H9 (cell line): ENCODE measurements at regions not wholly inside any gene's neighbourhood (a gene's known extent, or its start where the extent isn't known, plus 50 kb on each side); places are given as distances from the start of the nearest gene placed in this dataset.

Experiments used
- DNase-seq: peaks from one replicate; pipeline ENCODE4 v3.0.0-alpha.2; 2017
- H2AFZ ChIP-seq: one replicate; pipeline ENCODE4 v1.6.1; 2013; ENCODE audit warnings: mild to moderate bottlenecking, low read length, control low read depth, moderate library complexity
- H2AK5ac ChIP-seq: 2 replicates; pipeline ENCODE4 v1.6.1; 2013; ENCODE audit warnings: low read length, control low read depth, mixed read lengths; ENCODE audit not compliant: insufficient read length
- H2BK120ac ChIP-seq: one replicate; pipeline ENCODE4 v1.6.1; 2013; ENCODE audit warnings: low read depth, mild to moderate bottlenecking, low read length, control low read depth, inconsistent platforms; ENCODE audit not compliant: poor library complexity, severe bottlenecking
- H2BK12ac ChIP-seq: 2 replicates; pipeline ENCODE4 v1.6.1; 2013; ENCODE audit warnings: low read length, control low read depth, mixed read lengths, low read depth; ENCODE audit not compliant: insufficient read length
- H2BK15ac ChIP-seq: 2 replicates; pipeline ENCODE4 v1.6.1; 2013; ENCODE audit warnings: low read depth, low read length, control low read depth
- H2BK20ac ChIP-seq: one replicate; pipeline ENCODE4 v1.6.1; 2013; ENCODE audit warnings: low read depth, mild to moderate bottlenecking, low read length, control low read depth, inconsistent platforms; ENCODE audit not compliant: poor library complexity, severe bottlenecking
- H2BK5ac ChIP-seq: 2 replicates; pipeline ENCODE4 v1.6.1; 2013; ENCODE audit warnings: low read length, control low read depth, mixed read lengths; ENCODE audit not compliant: insufficient read length
- H3K14ac ChIP-seq: 2 replicates; pipeline ENCODE4 v1.6.1; 2013; ENCODE audit warnings: low read length, control low read depth; ENCODE audit not compliant: insufficient read depth
- H3K18ac ChIP-seq: 2 replicates; pipeline ENCODE4 v1.6.1; 2013; ENCODE audit warnings: low read depth, mild to moderate bottlenecking, mixed read lengths, low read length, control low read depth; ENCODE audit not compliant: insufficient read length
- H3K23ac ChIP-seq: 2 replicates; pipeline ENCODE4 v1.6.1; 2013; ENCODE audit warnings: low read length, control low read depth, mixed read lengths, low read depth; ENCODE audit not compliant: insufficient read length
- H3K23me2 ChIP-seq: 2 replicates; pipeline ENCODE4 v1.6.1; 2013; ENCODE audit warnings: low read depth, mild to moderate bottlenecking, mixed read lengths, low read length, control low read depth; ENCODE audit not compliant: insufficient read length, poor library complexity, severe bottlenecking
- H3K27ac ChIP-seq: 2 replicates; pipeline ENCODE4 v1.5.1; 2013; ENCODE audit warnings: low read length, control low read depth, mixed read lengths, low read depth; ENCODE audit not compliant: insufficient read length
- H3K27me3 ChIP-seq: 2 replicates; pipeline ENCODE4 v1.6.1; 2013; ENCODE audit warnings: low read length, control low read depth, inconsistent platforms; ENCODE audit not compliant: insufficient read depth
- H3K4ac ChIP-seq: 2 replicates; pipeline ENCODE4 v1.6.1; 2013; ENCODE audit warnings: low read depth, mild to moderate bottlenecking, control low read depth, inconsistent platforms, low read length, moderate library complexity
- H3K4me1 ChIP-seq: 2 replicates; pipeline ENCODE4 v1.6.1; 2013; ENCODE audit warnings: low read length, control low read depth, inconsistent platforms; ENCODE audit not compliant: insufficient read depth
- H3K4me2 ChIP-seq: 2 replicates; pipeline ENCODE4 v1.6.1; 2013; ENCODE audit warnings: low read length, control low read depth, mixed read lengths; ENCODE audit not compliant: insufficient read length, insufficient read depth
- H3K56ac ChIP-seq: 2 replicates; pipeline ENCODE4 v1.6.1; 2013; ENCODE audit warnings: low read depth, mild to moderate bottlenecking, mixed read lengths, low read length, control low read depth; ENCODE audit not compliant: insufficient read length
- H3K79me1 ChIP-seq: 2 replicates; pipeline ENCODE4 v1.6.1; 2013; ENCODE audit warnings: low read depth, mild to moderate bottlenecking, moderate library complexity, low read length, control low read depth, inconsistent platforms; ENCODE audit not compliant: insufficient read depth, poor library complexity, severe bottlenecking
- H3K79me2 ChIP-seq: 2 replicates; pipeline ENCODE4 v1.6.1; 2013; ENCODE audit warnings: low read length, control low read depth, inconsistent platforms; ENCODE audit not compliant: insufficient read depth
- H3K9ac ChIP-seq: 2 replicates; pipeline ENCODE4 v1.6.1; 2013; ENCODE audit warnings: low read length, control low read depth, mixed read lengths; ENCODE audit not compliant: insufficient read length; ENCODE audit errors: extremely low read depth
- H3K9me3 ChIP-seq: one replicate; pipeline ENCODE4 v1.6.1; 2013; ENCODE audit warnings: low read depth, low read length, inconsistent platforms; ENCODE audit not compliant: control insufficient read depth
- H3T11ph ChIP-seq: one replicate; pipeline ENCODE4 v1.6.1; 2013; ENCODE audit warnings: mild to moderate bottlenecking, low read length, control low read depth, inconsistent platforms
- H4K20me1 ChIP-seq: one replicate; pipeline ENCODE4 v1.6.1; 2013; ENCODE audit not compliant: control insufficient read depth, insufficient read length, insufficient read depth
- H4K5ac ChIP-seq: 2 replicates; pipeline ENCODE4 v1.6.1; 2013; ENCODE audit warnings: low read depth, mild to moderate bottlenecking, mixed read lengths, low read length, control low read depth; ENCODE audit not compliant: insufficient read length
- H4K8ac ChIP-seq: replicated peaks from 2 replicates; pipeline ENCODE4 v1.6.1; 2013; ENCODE audit warnings: low read length, control low read depth, mixed read lengths, low read depth; ENCODE audit not compliant: insufficient read length
- H4K91ac ChIP-seq: 2 replicates; pipeline ENCODE4 v1.6.1; 2013; ENCODE audit warnings: low read depth, mild to moderate bottlenecking, moderate library complexity, mixed read lengths, low read length, control low read depth; ENCODE audit not compliant: insufficient read length
- H3K27ac Mint-ChIP-seq, 3 experiments: 2 replicates in 2 of 3; 3 replicates in 1 of 3; pipeline ENCODE4 v1.8.0; 2020 to 2021; ENCODE audit warnings: mixed read lengths in 3 of 3, mild to moderate bottlenecking in 1 of 3, moderate library complexity in 1 of 3
- H3K27me3 Mint-ChIP-seq: 2 replicates; pipeline ENCODE4 v1.8.0; 2021; ENCODE audit warnings: low read depth, mild to moderate bottlenecking, moderate library complexity, mixed read lengths
- H3K36me3 Mint-ChIP-seq, 3 experiments: 2 replicates in 2 of 3; 3 replicates in 1 of 3; pipeline ENCODE4 v1.8.0; 2020 to 2021; ENCODE audit warnings: low read depth in 3 of 3, mixed read lengths in 3 of 3; ENCODE audit not compliant: insufficient read depth in 1 of 3
- H3K4me1 Mint-ChIP-seq, 2 experiments: 2 replicates each; pipeline ENCODE4 v1.8.0; 2020; ENCODE audit warnings: mixed read lengths in 2 of 2
- H3K4me3 Mint-ChIP-seq, 2 experiments: 2 replicates in 1 of 2; 3 replicates in 1 of 2; pipeline ENCODE4 v1.8.0; 2020 to 2021; ENCODE audit warnings: mild to moderate bottlenecking in 2 of 2, mixed read lengths in 2 of 2, moderate library complexity in 1 of 2
- H3K9me3 Mint-ChIP-seq, 2 experiments: 2 replicates in 1 of 2; 3 replicates in 1 of 2; pipeline ENCODE4 v1.8.0; 2020; ENCODE audit warnings: mild to moderate bottlenecking in 2 of 2, mixed read lengths in 2 of 2, moderate library complexity in 1 of 2
- whole genome bisulfite sequencing: extraction: QIAGEN DNeasy Blood & Tissue Kit; methylation state at CpG from one replicate; pipeline ENCODE4 v1.1.7; 2013; ENCODE audit warnings: missing lambda C conversion rate, low lambda C conversion rate, mixed read lengths; ENCODE audit not compliant: insufficient read length; ENCODE audit errors: extremely low coverage; 5-methylcytosine and 5-hydroxymethylcytosine counted together
- TF ChIP-seq, protein P1 (sequence below): fragments of 200-600 bp; sonication (generic); conservative IDR thresholded peaks from 3 replicates; pipeline ENCODE4 v1.8.0; 2021; ENCODE audit warnings: antibody characterized with exemption, mild to moderate bottlenecking

- Histone ChIP-seq H3K79me2 (no peaks in the 10 kb centered on the region), H4K20me1 (no peaks in the 10 kb centered on the region), H2BK12ac (no peak overlapping the region), H3K4me1 (peaks cover 2% of the 10 kb centered on the region; the same call in 1 of the 2 replicates), H3K4me2 (no peak overlapping the region), H3K27me3 (no peaks in the 10 kb centered on the region), H4K91ac (no peak overlapping the region), H3K4ac (no peak overlapping the region), H3K14ac (no peak overlapping the region), H4K5ac (no peak overlapping the region), H2BK120ac (no peak overlapping the region), H2AK5ac (no peak overlapping the region), H2BK20ac (no peak overlapping the region), H2AFZ (no peak overlapping the region), H3K27ac (no peak overlapping the region), H2BK15ac (no peak overlapping the region), H4K8ac (no peak overlapping the region), H3K18ac (no peak overlapping the region), H2BK5ac (no peak overlapping the region), H3K9ac (no peak overlapping the region), H3K56ac (no peak overlapping the region), H3K23me2 (no peaks in the 10 kb centered on the region), H3T11ph (no peak overlapping the region), H3K9me3 (no peaks in the 10 kb centered on the region), H3K23ac (no peak overlapping the region), H3K79me1 (no peaks in the 10 kb centered on the region)
- no peak for DNase-seq
- Mint-ChIP-seq H3K27ac (no peak overlapping the region; a peak in 1 of 7 replicates), H3K4me3 (no peak overlapping the region), H3K4me1 (peaks cover 14% of the 10 kb centered on the region in 2 experiments), H3K36me3 (no peaks in the 10 kb centered on the region), H3K27me3 (no peaks in the 10 kb centered on the region), H3K9me3 (no peaks in the 10 kb centered on the region)
- TF ChIP-seq, protein P1, sequence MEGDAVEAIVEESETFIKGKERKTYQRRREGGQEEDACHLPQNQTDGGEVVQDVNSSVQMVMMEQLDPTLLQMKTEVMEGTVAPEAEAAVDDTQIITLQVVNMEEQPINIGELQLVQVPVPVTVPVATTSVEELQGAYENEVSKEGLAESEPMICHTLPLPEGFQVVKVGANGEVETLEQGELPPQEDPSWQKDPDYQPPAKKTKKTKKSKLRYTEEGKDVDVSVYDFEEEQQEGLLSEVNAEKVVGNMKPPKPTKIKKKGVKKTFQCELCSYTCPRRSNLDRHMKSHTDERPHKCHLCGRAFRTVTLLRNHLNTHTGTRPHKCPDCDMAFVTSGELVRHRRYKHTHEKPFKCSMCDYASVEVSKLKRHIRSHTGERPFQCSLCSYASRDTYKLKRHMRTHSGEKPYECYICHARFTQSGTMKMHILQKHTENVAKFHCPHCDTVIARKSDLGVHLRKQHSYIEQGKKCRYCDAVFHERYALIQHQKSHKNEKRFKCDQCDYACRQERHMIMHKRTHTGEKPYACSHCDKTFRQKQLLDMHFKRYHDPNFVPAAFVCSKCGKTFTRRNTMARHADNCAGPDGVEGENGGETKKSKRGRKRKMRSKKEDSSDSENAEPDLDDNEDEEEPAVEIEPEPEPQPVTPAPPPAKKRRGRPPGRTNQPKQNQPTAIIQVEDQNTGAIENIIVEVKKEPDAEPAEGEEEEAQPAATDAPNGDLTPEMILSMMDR: no peak
- no CpG with 5 or more reads among the region's 4 CpGs for WGBS
These were observed 288.7 kb downstream of the EFNB2 start for GRCh38 chr13:106246666-106247188.
